DMS153 treated with DMSO at 0.1 percent for 48 hours (cell line): ENCODE measurements at regions not wholly inside any gene's neighbourhood (a gene's known extent, or its start where the extent isn't known, plus 50 kb on each side); places are given as distances from the start of the nearest gene placed in this dataset.
"Not testable (repeated sequence)": the region's sequence is repeated elsewhere in the genome, so short reads cannot be mapped to it uniquely, and the experiment has no call there.

Experiments
- DNase-seq: peaks from one replicate; lab custom pipeline; 2025; ENCODE audit not compliant: unreplicated experiment; lab: John Stamatoyannopoulos, UW

DNA sequence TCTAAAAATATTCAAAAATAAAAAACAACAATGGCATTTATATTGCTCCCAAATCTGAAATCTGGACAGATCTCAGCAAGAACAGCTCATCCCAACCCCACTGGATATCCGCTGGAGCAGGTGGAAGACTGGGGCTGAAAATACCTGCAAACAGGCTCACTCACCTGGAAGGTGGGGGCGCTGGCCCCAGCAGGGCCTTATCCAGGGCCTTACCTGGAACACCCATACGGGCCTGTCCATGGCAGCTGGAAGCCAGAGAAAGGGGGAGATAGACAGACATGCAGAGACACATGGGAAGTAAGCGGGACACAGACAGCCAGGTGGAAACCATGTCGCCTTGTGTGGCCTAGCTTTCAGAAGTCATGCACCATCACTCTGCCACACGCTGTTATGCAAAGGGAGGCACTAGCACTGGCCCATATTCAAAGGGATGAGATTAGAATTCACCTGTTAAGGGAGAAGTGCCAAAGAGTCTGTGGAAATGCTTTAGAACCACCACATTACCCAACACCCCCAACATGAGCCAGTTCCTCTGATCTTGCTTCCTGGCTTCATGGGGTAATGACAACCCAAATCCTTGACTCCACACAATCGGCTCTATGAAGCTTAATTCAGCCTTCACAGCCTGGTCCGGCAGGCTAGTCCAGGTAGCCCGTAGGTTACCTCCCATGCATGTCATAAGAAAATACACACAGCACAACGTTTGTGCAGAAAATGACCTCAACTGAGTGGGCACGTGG, 99.0 kb upstream of the CDYL start:
- no peak for DNase-seq

DNA sequence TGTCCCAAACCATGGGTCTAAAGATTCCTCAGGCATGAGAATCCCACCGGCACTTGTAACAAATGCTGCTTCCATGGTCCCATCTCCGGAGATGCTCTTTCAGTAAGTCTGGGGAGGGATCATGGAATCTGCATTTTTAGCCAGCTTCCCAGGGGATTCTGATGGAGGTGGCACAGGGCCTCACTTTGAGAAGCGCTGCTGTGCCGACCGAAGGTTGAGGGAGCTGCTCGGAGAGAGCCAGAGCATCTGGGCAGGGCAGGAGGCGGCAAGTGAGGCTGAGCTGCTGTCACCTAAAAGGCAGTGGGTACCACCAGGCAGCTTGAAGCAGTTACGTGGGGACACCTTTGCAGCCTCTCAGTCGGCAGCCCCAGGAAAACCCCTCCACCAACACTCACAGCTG, 100.2 kb upstream of the CDYL start:
- DNase-seq: no peak

DNA sequence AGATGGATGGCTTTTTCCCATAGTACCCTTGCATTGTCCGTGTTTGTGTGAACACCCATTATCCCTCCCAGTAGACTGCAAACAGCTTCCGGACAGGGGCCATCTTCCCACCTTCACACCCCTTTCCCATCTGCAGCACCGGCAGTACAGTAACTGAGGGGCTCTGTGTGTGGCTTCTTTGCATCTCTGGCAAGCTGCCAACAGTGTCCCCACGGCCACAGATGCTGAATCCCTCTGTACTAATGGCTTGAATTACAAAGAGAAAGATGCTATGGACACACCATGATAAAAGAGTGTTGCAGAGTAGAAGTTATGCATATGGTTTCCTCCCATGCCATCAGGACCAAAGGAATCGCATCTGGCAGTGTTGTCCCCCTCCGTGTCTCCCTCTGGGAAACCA, 101.1 kb upstream of the CDYL start:
- no peak for DNase-seq

DNA sequence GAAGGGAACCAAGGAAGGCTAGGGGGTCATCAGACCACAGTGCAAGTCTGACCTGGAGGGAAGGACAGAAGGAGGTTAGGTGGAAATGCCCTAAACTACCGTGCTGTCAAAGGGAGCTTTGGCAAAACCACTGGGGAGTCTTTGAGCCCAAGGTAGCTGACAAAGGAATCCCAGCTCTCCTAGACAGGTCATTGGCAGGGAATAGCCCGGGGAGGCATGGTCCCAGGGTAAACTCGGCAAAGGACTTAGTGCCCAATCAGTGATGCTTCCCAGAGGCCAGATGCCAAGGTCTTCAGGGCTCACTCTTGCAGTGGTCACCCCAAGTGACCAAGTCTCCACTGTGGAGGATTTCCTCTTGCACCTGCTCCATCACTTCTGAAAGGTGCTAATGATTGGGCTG, 102.3 kb upstream of the CDYL start:
- DNase-seq: no peak

DNA sequence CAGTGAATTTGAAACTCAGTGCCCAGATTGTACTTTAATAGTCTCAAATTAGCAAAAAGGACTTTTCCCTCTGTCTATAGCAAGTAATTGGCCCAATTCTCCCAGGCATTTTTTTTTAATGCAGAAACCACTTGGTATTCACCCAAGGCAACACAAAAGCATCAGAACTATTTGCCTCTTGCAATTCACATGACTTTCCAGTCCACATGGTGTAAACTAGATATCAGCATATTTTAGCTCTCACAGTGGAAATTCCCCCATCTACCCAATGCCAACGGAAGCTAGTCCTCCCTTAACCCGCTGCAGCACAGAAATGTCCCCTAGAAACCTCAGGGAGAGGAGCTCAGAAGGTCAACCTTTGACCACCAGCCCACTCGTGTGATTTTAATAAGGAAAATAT, 103.4 kb upstream of the CDYL start:
- DNase-seq: no peak

DNA sequence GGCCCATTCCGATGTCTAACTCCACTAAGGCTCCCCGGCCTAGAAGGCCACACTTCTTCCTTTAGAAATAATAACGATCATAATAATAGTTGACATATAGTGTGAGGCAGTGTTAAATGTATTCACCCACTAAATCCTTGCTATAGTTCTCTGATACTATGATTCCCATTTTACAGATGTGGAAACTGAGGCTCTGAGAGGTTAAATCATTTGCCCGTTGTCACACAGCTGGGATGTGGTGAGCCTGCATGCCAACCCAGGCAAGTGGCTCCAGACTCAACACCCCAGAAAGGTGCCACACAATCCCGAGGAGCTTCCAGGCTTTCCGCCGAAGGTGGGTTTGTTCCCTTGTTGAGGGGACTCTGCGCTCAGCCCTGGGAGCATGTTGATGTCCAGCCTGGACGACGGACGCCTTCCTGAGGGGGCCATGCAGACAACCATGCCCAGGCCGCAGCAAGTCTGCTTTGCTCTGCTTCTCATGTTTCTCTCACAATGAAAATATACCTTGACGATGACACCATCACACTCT, 104.6 kb upstream of the CDYL start:
- DNase-seq: no peak

DNA sequence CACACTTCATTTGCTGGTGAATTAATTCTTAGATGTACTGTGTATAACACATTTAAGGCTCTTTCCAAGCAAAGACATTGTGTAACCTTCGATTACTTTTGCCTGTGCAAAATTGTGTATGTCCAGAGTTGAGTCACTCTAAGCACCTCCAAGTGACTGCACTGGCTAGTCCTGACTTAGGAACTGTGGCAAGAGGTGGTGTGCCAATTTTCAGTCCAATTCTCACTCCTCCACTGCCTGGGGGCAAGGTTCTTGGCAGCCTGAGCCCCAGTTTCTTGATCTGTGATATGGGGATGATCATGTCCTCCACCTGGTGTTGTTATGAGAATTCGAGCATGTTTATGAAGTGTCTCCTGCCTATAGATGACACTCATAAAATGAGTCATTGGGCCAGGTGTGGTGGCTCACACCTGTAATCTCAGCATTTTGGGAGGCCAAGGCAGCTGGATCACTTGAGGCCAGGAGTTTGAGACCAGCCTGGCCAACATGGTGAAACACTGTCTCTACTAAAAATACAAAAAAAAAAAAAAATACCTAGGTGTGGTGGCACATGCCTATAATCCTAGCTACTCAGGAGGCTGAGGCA, 105.3 kb upstream of the CDYL start:
- no peak for DNase-seq

DNA sequence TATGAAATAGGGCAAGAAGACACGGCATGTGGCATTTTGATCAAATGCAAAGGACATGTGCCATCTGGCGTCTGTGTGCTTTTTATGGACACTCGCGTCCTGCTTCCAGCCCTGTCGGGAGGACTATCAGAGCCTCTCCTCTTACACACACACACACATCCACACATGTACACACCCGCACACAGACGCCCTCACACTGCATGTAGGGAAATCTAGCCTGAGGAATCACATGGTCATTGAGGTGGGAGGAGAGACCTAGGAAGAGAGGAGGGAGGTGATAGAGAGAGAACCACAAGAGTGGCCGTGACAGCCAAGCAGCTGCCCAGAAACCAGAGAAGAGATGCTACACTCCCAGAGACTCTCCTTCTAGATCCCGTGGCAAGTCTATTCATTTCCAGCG, 105.9 kb upstream of the CDYL start:
- no peak for DNase-seq

DNA sequence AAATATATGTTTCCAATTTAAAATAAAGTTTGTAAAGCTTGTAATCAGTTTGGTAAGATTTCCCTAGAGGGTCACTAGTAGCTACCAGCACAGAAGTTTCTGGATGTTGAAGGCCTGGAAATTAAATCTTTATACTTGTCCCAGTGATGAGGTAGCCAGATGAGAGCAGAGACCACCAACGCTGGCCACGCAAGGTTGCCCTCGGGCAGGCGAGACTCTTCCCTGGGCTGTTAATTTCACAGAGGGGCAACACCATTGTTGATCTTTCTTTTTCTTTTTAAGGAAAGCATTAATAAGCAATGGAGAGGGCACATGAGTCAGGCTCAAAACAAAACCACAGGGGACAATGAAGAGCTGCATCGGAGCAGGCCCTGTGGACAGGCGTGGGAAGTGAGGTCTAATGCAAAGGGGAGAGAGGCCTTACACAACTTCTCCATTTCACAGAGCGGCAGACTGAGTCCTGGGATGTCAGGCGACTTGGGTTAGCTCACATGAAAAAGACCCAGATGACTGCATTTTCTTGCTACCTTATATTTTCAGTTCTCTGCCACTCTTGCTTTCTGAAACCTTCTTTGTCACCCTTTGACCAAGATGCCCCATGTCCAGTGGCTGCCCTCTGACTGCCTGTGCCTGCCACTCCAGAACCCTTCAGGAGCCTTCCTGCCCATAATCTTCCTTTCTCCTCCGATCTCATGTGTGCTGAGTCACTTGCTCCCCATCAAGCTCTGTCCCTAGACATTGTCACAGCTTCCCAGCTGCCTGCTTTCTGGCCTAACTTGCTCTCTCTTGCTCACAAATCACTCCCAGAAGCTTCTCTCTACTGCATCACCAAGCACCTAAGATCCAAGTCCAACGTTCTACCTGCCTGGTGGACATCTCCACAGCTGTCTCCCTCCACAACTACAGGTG, 107.7 kb upstream of the CDYL start:
- DNase-seq: no peak

GRCh38 chr6:4667591-4667990, 108.6 kb upstream of the CDYL start:
- DNase-seq: no peak

- no peak for DNase-seq
These were observed 109.2 kb upstream of the CDYL start for GRCh38 chr6:4666886-4667513.

DNA sequence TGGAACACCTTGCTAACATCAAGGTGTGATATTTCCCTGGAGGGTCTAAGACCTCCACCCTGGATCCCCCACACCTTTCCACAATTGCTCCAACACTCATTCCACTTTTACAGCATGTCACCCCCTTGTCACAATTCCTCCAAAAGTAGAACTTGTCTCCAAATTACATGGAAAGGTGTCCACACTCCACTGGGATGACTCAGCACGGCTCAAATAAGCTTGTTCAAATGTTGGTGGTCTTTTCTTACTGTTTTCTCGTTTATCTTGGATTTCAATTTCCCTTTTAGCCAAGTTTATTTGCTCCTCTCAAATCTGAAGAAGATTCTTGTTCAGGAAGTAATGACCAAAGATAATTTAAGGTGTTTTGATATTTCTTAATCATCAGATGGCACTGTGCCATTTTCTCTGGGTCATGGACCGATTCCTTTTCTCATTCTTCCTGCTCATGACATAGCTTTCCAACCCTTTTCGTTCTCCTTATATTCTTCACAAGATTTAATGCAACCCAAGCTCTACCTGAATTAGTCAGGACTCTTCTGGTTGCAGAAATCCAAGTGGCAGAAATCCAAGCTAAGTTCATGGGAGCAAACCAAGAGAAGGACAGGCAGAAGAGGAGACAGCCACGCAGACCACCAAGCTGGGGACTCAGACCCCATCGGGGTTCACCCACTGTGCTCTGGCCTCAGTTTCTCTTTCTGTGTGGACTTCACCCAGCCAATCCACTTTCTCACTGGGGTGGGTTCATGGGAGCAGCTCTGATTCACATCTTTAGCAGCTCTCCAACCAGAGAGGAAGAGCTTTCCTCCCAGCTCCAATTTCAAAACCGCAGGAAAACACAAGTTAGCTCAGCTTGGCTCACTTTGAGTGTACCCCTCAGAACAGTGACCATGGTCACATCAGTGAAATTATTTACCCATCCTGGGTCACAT, 110.5 kb upstream of the CDYL start:
- DNase-seq: no peak

DNA sequence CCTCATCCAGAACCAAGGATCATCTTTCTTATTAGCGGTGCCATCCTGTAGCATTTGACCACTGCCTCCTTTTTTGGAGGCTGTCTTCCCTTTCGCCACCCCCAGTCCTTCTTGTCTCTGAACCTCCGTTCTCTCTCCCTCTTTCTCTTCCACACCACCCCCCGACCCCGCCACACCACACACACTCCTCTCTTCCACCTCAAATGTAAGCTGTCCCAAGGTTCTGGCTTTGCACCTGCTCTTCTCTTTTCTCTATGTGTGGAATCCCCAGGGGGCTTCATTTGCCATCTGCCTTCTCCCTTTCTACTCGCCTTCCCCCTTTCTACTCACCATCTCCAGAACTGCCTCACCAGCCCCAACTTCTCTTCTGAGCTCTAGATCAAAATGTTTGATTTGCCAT, 111.3 kb upstream of the CDYL start:
- no peak for DNase-seq

DNA sequence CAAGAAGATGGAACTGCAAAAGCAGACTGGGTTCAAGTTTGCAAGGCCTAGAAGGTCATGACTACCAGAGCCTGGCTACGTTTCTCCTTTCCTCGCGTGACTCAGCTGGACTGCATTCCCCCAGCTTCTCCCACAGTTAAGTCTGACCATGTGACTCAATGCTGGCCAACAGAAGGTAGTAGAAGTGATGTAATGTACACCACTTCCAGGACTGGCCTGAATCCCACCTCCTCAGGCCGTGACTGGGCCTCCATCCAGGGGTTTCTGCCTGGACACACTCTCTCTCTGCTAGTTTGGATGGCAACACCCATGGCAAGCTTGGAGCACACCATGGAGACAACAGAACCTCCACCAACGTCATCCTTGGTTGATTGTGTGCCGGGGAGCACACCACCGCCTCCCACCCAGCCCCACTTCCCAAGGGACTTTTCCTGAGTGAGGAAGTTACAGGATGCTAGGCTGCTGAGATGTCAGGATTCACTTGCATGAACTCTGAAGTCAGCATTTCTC, 112.0 kb upstream of the CDYL start:
- no peak for DNase-seq

DNA sequence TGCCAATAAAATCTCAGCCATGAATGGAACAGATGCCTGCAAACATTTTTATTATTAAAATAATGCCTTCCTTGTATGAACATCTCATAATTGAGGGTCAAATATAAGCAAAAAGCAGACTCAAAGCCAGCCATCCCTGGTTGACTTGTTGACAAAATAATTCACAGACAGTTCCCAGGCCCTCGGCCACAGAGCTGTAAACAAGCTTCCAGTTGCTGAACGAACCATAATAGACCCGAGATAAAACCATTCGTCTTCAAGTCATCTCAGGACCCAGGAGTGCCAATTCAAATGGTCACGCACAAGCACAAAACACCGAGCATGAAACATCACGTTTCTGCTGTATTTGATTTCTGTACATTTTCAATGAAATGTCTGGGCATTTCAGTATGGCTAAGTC, 113.3 kb upstream of the CDYL start:
- DNase-seq: no peak

- no peak for DNase-seq
These were observed 114.8 kb upstream of the CDYL start for GRCh38 chr6:4661391-4661790.

GRCh38 chr6:4660377-4661321, 115.6 kb upstream of the CDYL start:
- DNase-seq: no peak

- not testable (repeated sequence) for DNase-seq
These were observed 116.5 kb upstream of the CDYL start for GRCh38 chr6:4659719-4660118.

GRCh38 chr6:4658486-4658885, 117.7 kb upstream of the CDYL start:
- no peak for DNase-seq
